Keratinocyte (primary cell): ENCODE measurements at regions not wholly inside any gene's neighbourhood (a gene's known extent, or its start where the extent isn't known, plus 50 kb on each side); places are given as distances from the start of the nearest gene placed in this dataset.

Experiments
- DNase-seq: peaks from one replicate; pipeline ENCODE4 v3.0.0-alpha.2; 2011; ENCODE audit warnings: low read depth, missing footprints, low spot score
- FAIRE-seq: peaks from 2 replicates; lab custom pipeline; 2011; peaks lifted over from hg19 to GRCh38; lab: Jason Lieb, UNC
- H2AFZ ChIP-seq: 2 replicates; pipeline ENCODE4 v1.6.0; 2012; ENCODE audit warnings: low read length, control low read depth, inconsistent platforms; ENCODE audit not compliant: control insufficient read depth
- H3K27ac ChIP-seq: 2 replicates; pipeline ENCODE4 v1.5.1; 2011; ENCODE audit warnings: low read length; ENCODE audit not compliant: control insufficient read depth, insufficient read depth
- H3K27me3 ChIP-seq: 3 replicates; pipeline ENCODE4 v1.6.0; 2011; ENCODE audit warnings: low read length; ENCODE audit not compliant: control insufficient read depth, insufficient read depth; ENCODE audit errors: extremely low read depth
- H3K36me3 ChIP-seq, 2 experiments: 2 replicates in 1 of 2; 3 replicates in 1 of 2; pipeline ENCODE4 v1.5.1; 2011; ENCODE audit warnings: low read length in 2 of 2, mild to moderate bottlenecking in 1 of 2; ENCODE audit not compliant: control insufficient read depth in 2 of 2, insufficient read depth in 2 of 2; ENCODE audit errors: extremely low read depth in 1 of 2
- H3K4me1 ChIP-seq: 3 replicates; pipeline ENCODE4 v1.5.1; 2011; ENCODE audit warnings: low read length; ENCODE audit not compliant: control insufficient read depth, insufficient read depth; ENCODE audit errors: extremely low read depth
- H3K4me2 ChIP-seq: 3 replicates; pipeline ENCODE4 v1.6.0; 2011; ENCODE audit warnings: low read depth, low read length; ENCODE audit not compliant: control insufficient read depth, insufficient read depth; ENCODE audit errors: extremely low read depth
- H3K4me3 ChIP-seq, 3 experiments: fragments of 200-600 bp in 1 of 3; sonication (generic) in 1 of 3; 2 replicates in 2 of 3; 3 replicates in 1 of 3; pipeline ENCODE4 v1.5.1; 2011 to 2016; ENCODE audit warnings: low read length in 3 of 3, mild to moderate bottlenecking in 3 of 3, control low read depth in 2 of 3, inconsistent platforms in 1 of 3, low read depth in 1 of 3, mixed read lengths in 1 of 3, mixed run types in 1 of 3, moderate library complexity in 1 of 3; ENCODE audit not compliant: control insufficient read depth in 2 of 3, insufficient read depth in 2 of 3; ENCODE audit errors: extremely low read depth in 1 of 3
- H3K79me2 ChIP-seq: 2 replicates; pipeline ENCODE4 v1.6.0; 2012; ENCODE audit warnings: low read length; ENCODE audit not compliant: control insufficient read depth, insufficient read depth
- H3K9ac ChIP-seq: 3 replicates; pipeline ENCODE4 v1.6.0; 2011; ENCODE audit warnings: low read length; ENCODE audit not compliant: control insufficient read depth, insufficient read depth; ENCODE audit errors: extremely low read depth
- H3K9me1 ChIP-seq: 3 replicates; pipeline ENCODE4 v1.6.0; 2011; ENCODE audit warnings: low read length; ENCODE audit not compliant: control insufficient read depth, insufficient read depth; ENCODE audit errors: extremely low read depth
- H3K9me3 ChIP-seq: 2 replicates; pipeline ENCODE4 v1.5.1; 2012; ENCODE audit warnings: low read depth, low read length; ENCODE audit not compliant: control insufficient read depth
- H4K20me1 ChIP-seq: 3 replicates; pipeline ENCODE4 v1.6.0; 2011; ENCODE audit warnings: low read length; ENCODE audit not compliant: control insufficient read depth, insufficient read depth; ENCODE audit errors: extremely low read depth
- EZH2 ChIP-seq: IDR thresholded peaks from one replicate; pipeline ENCODE4 v1.6.1; 2012; ENCODE audit warnings: inconsistent platforms, mild to moderate bottlenecking, low read length, moderate library complexity
- dilution Hi-C: fragments of 300-500 bp; cut with MboI; formaldehyde crosslinking; loops from one replicate; pipeline ENCODE4 v1.7.0; 2020; ENCODE audit warnings: low sequenced_read_pairs; ENCODE audit not compliant: extremely low pct_ligation_motif_present
- TF ChIP-seq, protein P1 (sequence below), 3 experiments: IDR thresholded peaks in 1 of 3; conservative IDR thresholded peaks in 1 of 3; optimal IDR thresholded peaks in 1 of 3; 2 replicates in 2 of 3; 3 replicates in 1 of 3; pipeline versions ENCODE3 to v1.5.1; 2011; ENCODE audit warnings: low read length in 3 of 3, mild to moderate bottlenecking in 3 of 3, moderate library complexity in 2 of 3, control low read depth in 1 of 3, inconsistent platforms in 1 of 3; ENCODE audit not compliant: insufficient read depth in 2 of 3; ENCODE audit errors: extremely low read depth in 1 of 3

DNA sequence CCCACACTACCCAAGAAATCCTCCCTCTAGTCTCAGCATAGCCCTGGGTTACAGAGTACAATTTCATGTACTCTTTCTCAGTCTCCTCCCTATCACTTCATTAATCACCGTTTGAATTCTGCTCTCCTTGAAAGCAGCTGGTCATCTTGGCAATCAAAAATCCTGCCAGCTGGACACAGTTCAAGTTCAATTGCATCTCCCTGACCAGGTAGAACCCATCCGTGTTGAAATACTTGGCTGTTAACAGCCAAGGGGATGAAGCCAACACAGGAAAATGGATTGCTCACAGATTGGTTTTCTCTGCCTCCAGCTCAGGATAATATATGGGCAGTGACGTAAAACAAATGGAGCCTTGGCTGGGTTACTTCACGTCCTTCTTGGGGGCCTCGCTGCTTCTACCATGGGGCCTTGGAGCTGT is 55.1 kb upstream of the GRK3 start:
- Histone ChIP-seq H3K27ac (no peak overlapping the region), H3K4me3 (no peak overlapping the region), H4K20me1 (no peaks in the 10 kb centered on the region), H2AFZ (no peak overlapping the region), H3K9me3 (no peaks in the 10 kb centered on the region), H3K27me3 (no peaks in the 10 kb centered on the region), H3K4me2 (no peak overlapping the region), H3K79me2 (no peaks in the 10 kb centered on the region), H3K4me1 (peaks cover under 1% of the 10 kb centered on the region), H3K9me1 (no peaks in the 10 kb centered on the region), H3K9ac (no peak overlapping the region), H3K36me3 (no peaks in the 10 kb centered on the region)
- no peak for TF ChIP-seq EZH2
- TF ChIP-seq, protein P1, sequence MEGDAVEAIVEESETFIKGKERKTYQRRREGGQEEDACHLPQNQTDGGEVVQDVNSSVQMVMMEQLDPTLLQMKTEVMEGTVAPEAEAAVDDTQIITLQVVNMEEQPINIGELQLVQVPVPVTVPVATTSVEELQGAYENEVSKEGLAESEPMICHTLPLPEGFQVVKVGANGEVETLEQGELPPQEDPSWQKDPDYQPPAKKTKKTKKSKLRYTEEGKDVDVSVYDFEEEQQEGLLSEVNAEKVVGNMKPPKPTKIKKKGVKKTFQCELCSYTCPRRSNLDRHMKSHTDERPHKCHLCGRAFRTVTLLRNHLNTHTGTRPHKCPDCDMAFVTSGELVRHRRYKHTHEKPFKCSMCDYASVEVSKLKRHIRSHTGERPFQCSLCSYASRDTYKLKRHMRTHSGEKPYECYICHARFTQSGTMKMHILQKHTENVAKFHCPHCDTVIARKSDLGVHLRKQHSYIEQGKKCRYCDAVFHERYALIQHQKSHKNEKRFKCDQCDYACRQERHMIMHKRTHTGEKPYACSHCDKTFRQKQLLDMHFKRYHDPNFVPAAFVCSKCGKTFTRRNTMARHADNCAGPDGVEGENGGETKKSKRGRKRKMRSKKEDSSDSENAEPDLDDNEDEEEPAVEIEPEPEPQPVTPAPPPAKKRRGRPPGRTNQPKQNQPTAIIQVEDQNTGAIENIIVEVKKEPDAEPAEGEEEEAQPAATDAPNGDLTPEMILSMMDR (optimal IDR thresholded peaks at IDR 0.05 in 1 of 3, IDR thresholded peaks at IDR 0.05 in 1 of 3, conservative IDR thresholded peaks at IDR 0.05 in 1 of 3; ENCODE audit: extremely low read depth in 1 of 3, insufficient read depth in 2 of 3, low read length in 3 of 3) = no peak
- dilution Hi-C loops = no loop called here
- DNase-seq = no peak
- no peak for FAIRE-seq

DNA sequence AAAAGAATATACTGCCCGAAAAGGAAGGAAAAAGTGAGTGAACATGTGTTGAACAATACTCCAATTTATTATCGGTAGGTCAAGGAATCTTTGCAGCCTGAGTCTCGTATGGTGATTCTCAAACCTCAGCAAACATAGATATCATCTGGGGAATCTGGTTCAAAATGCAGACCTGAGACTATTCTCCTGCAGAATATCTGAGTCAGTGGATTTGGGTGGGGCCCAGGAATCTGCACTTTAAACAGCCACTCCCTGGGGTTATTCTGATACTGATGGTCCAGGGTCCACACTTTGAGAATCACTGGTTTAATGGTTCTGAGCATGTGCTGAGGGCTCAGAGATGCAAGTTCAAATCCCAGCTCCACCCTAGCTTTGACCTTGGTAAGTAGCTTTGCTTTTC is 53.6 kb upstream of the GRK3 start:
- no peaks in the 10 kb centered on the region for H3K27me3 ChIP-seq
- no peaks in the 10 kb centered on the region for H4K20me1 ChIP-seq
- no peak overlapping the region for H3K4me2 ChIP-seq
- no peak overlapping the region for H2AFZ ChIP-seq
- no peak for TF ChIP-seq EZH2
- TF ChIP-seq, protein P1 (optimal IDR thresholded peaks at IDR 0.05 in 1 of 3, IDR thresholded peaks at IDR 0.05 in 1 of 3, conservative IDR thresholded peaks at IDR 0.05 in 1 of 3; ENCODE audit: extremely low read depth in 1 of 3, insufficient read depth in 2 of 3, low read length in 3 of 3) = no peak
- H3K36me3 ChIP-seq = no peaks in the 10 kb centered on the region
- FAIRE-seq (no peak), DNase-seq (no peak)
- H3K79me2 ChIP-seq = no peaks in the 10 kb centered on the region
- H3K9me1 ChIP-seq = no peaks in the 10 kb centered on the region
- peaks cover 6% of the 10 kb centered on the region for H3K4me1 ChIP-seq
- dilution Hi-C loops = no loop called here
- no peaks in the 10 kb centered on the region for H3K9me3 ChIP-seq
- no peak overlapping the region for H3K9ac ChIP-seq
- H3K27ac ChIP-seq = no peak overlapping the region
- H3K4me3 ChIP-seq = no peak overlapping the region
